ENCODE measurements at regions not wholly inside any gene's neighbourhood (a gene's known extent, or its start where the extent isn't known, plus 50 kb on each side); places are given as distances from the start of the nearest gene placed in this dataset.

GRCh38 chr12:24681570-24681969 is 267.3 kb downstream of the BCAT1 start:
- no peaks in the 10 kb centered on the region for H3K27me3 ChIP-seq (ENCODE audit: insufficient read depth, low read length)
- DNase-seq (ENCODE audit: low read depth, low spot score) (no peak), ATAC-seq (no peak)
- no peak overlapping the region for H3K9ac ChIP-seq (ENCODE audit: low read length)
- peaks cover 3 to 10% of the 10 kb centered on the region in 2 experiments; a peak in 2 of 4 replicates for H3K9me3 ChIP-seq (ENCODE audit: control insufficient read depth in 1 of 2, insufficient read depth in 1 of 2, low read depth in 1 of 2, low read length in 2 of 2)
- H3K4me1 ChIP-seq (ENCODE audit: control insufficient read depth in 1 of 2, insufficient read depth in 2 of 2, low read length in 2 of 2), result no peaks in the 10 kb centered on the region
- H2AFZ ChIP-seq (ENCODE audit: low read depth, low read length, poor library complexity, severe bottlenecking), result no peak overlapping the region
- ChIA-PET RAD21 (ENCODE audit: low non-redundant PET in 1 of 2, low total read pairs in 2 of 2, uncharacterized antibody in 2 of 2, unreplicated experiment in 2 of 2) (no interaction called here), POLR2A (no interaction called here), CTCF (no interaction called here)
- H3K27ac ChIP-seq (ENCODE audit: low read depth, low read length), result no peak overlapping the region
- no peaks in the 10 kb centered on the region for H3K79me2 ChIP-seq (ENCODE audit: insufficient read depth, low read length)
- no peak overlapping the region for H3K4me3 ChIP-seq (replicated peaks in 1 of 2; ENCODE audit: low read depth in 1 of 2, low read length in 2 of 2)
- intact Hi-C loops (cut with micrococcal nuclease), result no loop called here
- no peak overlapping the region for H3K4me2 ChIP-seq (ENCODE audit: low read length)
- no TSS peak for BruUV-seq (replicated peaks)
- H3K9me2 ChIP-seq (ENCODE audit: insufficient read depth), result no peaks in the 10 kb centered on the region
- TF ChIP-seq EZH2 (IDR thresholded peaks at IDR 0.05), result no peak
- TF ChIP-seq TCF7L2 (IDR thresholded peaks at IDR 0.05; ENCODE audit: borderline replicate concordance, extremely low read depth, insufficient read depth, insufficient read length), result no peak
- TF ChIP-seq ZFX (IDR thresholded peaks at IDR 0.05), result no peak
- TF ChIP-seq RAD21 (IDR thresholded peaks at IDR 0.05; ENCODE audit: low read depth), result no peak
- TF ChIP-seq EZH2phosphoT487 (IDR thresholded peaks at IDR 0.05; ENCODE audit: borderline replicate concordance), result no peak
- no peak for TF ChIP-seq ELF1 (IDR thresholded peaks at IDR 0.05; ENCODE audit: borderline replicate concordance, low read depth)
- no peak for TF ChIP-seq ATF3 (IDR thresholded peaks at IDR 0.05)
- no peak for TF ChIP-seq POLR2AphosphoS5 (IDR thresholded peaks at IDR 0.05; ENCODE audit: low read depth, low read length)
- TF ChIP-seq ZBTB33 (IDR thresholded peaks at IDR 0.05; ENCODE audit: extremely low read depth, insufficient replicate concordance, low read length), result no peak
- no peak for TF ChIP-seq POLR2A (IDR thresholded peaks at IDR 0.05; ENCODE audit: borderline replicate concordance, extremely low read depth, insufficient read depth, insufficient read length)
- TF ChIP-seq JUND (IDR thresholded peaks at IDR 0.05), result no peak
- no peak for TF ChIP-seq SIN3A (IDR thresholded peaks at IDR 0.05; ENCODE audit: low read depth)
- TF ChIP-seq SRF (IDR thresholded peaks at IDR 0.05; ENCODE audit: low read depth), result no peak
- TF ChIP-seq CBX3 (IDR thresholded peaks at IDR 0.05; ENCODE audit: low read depth), result no peak
- no peak for TF ChIP-seq MAX (IDR thresholded peaks at IDR 0.05)
- no peak for TF ChIP-seq CEBPB (IDR thresholded peaks at IDR 0.05; ENCODE audit: low read depth)
- no peak for TF ChIP-seq CTCF (IDR thresholded peaks at IDR 0.05 in 2 of 3, conservative IDR thresholded peaks at IDR 0.05 in 1 of 3; ENCODE audit: borderline replicate concordance in 1 of 3, insufficient read depth in 1 of 3, low read depth in 2 of 3, low read length in 2 of 3)
- TF ChIP-seq REST (IDR thresholded peaks at IDR 0.05; ENCODE audit: low read depth), result no peak
- H3K36me3 ChIP-seq (ENCODE audit: control insufficient read depth in 1 of 2, insufficient read depth in 2 of 2, low read length in 2 of 2), result no peaks in the 10 kb centered on the region
- no peaks in the 10 kb centered on the region for H4K20me1 ChIP-seq (ENCODE audit: insufficient read depth)

Measured in HCT116 (cell line).